COR-L47 (cell line): ENCODE measurements at regions not wholly inside any gene's neighbourhood (a gene's known extent, or its start where the extent isn't known, plus 50 kb on each side); places are given as distances from the start of the nearest gene placed in this dataset.

Source experiments
- DNase-seq: peaks from one replicate; lab custom pipeline; 2025; lab: John Stamatoyannopoulos, UW

- DNase-seq: no peak
These were observed 636.4 kb downstream of the PRELID2 start for GRCh38 chr5:145198525-145199260.

GRCh38 chr5:145189746-145190145 lies 645.4 kb downstream of the PRELID2 start:
- DNase-seq: no peak

- no peak for DNase-seq
These were observed 654.8 kb downstream of the PRELID2 start for GRCh38 chr5:145180371-145180770.

- no peak for DNase-seq
These were observed 656.3 kb downstream of the PRELID2 start for GRCh38 chr5:145178641-145179523.

GRCh38 chr5:145176041-145176440 lies 659.1 kb downstream of the PRELID2 start:
- no peak for DNase-seq

GRCh38 chr5:145166110-145166509 lies 669.0 kb downstream of the PRELID2 start:
- DNase-seq: no peak

GRCh38 chr5:145163876-145164275 lies 671.3 kb downstream of the PRELID2 start:
- no peak for DNase-seq

GRCh38 chr5:145162626-145163025 lies 672.5 kb downstream of the PRELID2 start:
- no peak for DNase-seq

- DNase-seq: peak; percentile 31
These were observed 673.8 kb downstream of the PRELID2 start for GRCh38 chr5:145161391-145161790.

- DNase-seq: no peak
These were observed 674.5 kb downstream of the PRELID2 start for GRCh38 chr5:145160679-145161078.

GRCh38 chr5:145158730-145159129 lies 676.4 kb downstream of the PRELID2 start:
- no peak for DNase-seq

GRCh38 chr5:145157841-145158240 lies 677.3 kb downstream of the PRELID2 start:
- DNase-seq: no peak

- DNase-seq: no peak
These were observed 693.6 kb downstream of the PRELID2 start for GRCh38 chr5:145141534-145141933.

- no peak for DNase-seq
These were observed 704.1 kb downstream of the PRELID2 start for GRCh38 chr5:145130996-145131395.

- DNase-seq: no peak
These were observed 705.3 kb downstream of the PRELID2 start for GRCh38 chr5:145129797-145130196.

- DNase-seq: no peak
These were observed 710.3 kb downstream of the PRELID2 start for GRCh38 chr5:145124806-145125205.

GRCh38 chr5:145118611-145119010 lies 716.5 kb downstream of the PRELID2 start:
- DNase-seq: no peak

GRCh38 chr5:145118127-145118526 lies 717.0 kb downstream of the PRELID2 start:
- DNase-seq: no peak

GRCh38 chr5:145117285-145117684 lies 717.9 kb downstream of the PRELID2 start:
- DNase-seq: no peak

- DNase-seq: no peak
These were observed 723.7 kb downstream of the PRELID2 start for GRCh38 chr5:145111420-145111819.

GRCh38 chr5:145110834-145111233 lies 724.3 kb downstream of the PRELID2 start:
- no peak for DNase-seq

GRCh38 chr5:145110181-145110580 lies 725.0 kb downstream of the PRELID2 start:
- no peak for DNase-seq

- DNase-seq: no peak
These were observed 729.8 kb downstream of the PRELID2 start for GRCh38 chr5:145105384-145105783.
